Gastrocnemius medialis (tissue), 4 donors: ENCODE measurements at regions not wholly inside any gene's neighbourhood (a gene's known extent, or its start where the extent isn't known, plus 50 kb on each side); places are given as distances from the start of the nearest gene placed in this dataset.

Source experiments
- CTCF ChIP-seq, 5 experiments: fragments of 450-650 bp in 3 of 5; fragments of 200-600 bp in 2 of 5; sonication (generic) in 2 of 5; IDR thresholded peaks in 4 of 5; conservative IDR thresholded peaks in 1 of 5; 1 replicate in 4 of 5; 2 replicates in 1 of 5; pipeline ENCODE4 v1.5.1; 2016 to 2019; ENCODE audit warnings: antibody characterized with exemption in 5 of 5, mild to moderate bottlenecking in 3 of 5, moderate library complexity in 3 of 5
- POLR2A ChIP-seq, 2 donors: fragments of 450-650 bp; IDR thresholded peaks; one replicate each; pipeline ENCODE4 v1.6.1; 2017; ENCODE audit warnings: antibody characterized with exemption in 2 of 2, mild to moderate bottlenecking in 2 of 2, moderate library complexity in 2 of 2

DNA sequence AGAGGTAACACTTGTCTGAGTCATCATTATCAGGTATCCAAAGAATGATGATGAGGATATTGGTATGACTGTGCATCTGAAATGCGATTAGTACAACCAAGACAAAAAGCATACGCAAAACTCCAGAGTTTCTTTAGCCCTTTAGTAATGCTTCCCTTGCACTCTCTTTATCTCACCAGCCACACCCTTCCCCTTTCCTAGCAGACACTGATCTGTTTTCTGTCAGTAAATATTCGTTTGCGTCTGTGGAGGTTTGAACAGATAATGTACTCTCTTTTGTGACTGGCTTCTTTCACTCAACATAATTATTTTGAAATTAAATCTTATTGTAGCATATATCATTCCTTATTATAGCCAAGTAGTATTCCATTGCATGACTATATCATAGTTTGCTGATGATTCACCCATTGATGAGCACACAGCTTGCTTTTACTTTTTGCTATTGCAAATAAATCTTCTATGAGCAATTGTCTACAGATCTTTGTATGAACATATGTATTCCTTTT lies 775.7 kb downstream of the SLC6A15 start:
- TF ChIP-seq CTCF (IDR thresholded peaks at IDR 0.05 in 4 of 5, conservative IDR thresholded peaks at IDR 0.05 in 1 of 5) (no peak), POLR2A (IDR thresholded peaks at IDR 0.05) (no peak)
